ENCODE measurements at regions not wholly inside any gene's neighbourhood (a gene's known extent, or its start where the extent isn't known, plus 50 kb on each side); places are given as distances from the start of the nearest gene placed in this dataset.

DNA sequence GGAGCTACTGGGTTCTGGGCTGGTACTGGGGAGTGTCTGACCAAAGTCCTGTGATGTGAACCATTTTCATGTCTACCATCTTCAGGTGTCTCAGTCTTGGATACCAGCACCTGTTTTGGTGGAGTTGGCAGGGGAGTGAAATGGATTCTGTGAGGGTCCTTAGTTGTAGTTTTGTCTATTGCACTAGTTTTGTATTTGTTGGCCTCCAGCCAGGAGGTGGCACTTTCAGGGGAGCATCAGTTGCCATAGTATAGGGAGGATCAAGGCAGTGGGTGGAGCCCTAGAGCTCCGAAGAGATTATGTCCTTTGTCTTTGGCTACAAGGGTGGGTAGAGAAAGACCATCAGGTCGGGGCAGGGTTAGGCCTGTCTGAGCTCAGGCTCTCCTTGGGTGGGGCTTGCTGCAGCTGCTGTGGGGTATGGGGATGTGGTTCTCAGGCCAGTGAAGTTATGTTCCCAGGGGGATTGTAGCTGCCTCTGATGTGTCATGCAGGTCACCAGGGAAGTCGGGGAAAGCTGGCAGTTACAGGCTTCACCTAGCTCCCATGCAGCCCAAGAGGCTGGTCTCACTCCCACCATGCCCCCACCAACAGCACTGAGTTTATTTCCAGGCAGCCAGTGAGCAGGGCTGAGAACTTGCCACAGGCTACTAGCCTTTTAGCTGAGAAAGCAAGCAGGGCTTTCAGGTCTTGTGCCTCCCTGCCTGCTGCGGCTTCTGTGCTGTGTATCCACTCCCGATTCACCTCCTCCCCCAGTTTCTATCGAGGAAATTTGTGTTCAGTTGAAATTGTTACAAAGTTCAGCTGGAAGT, 153.1 kb downstream of the ZNF365 start:
- no peak overlapping the region for H3K4me3 ChIP-seq (ENCODE audit: low read length)
- no peak overlapping the region for H3K9ac ChIP-seq (ENCODE audit: low read depth, low read length)
- H3K27me3 ChIP-seq (ENCODE audit: insufficient read depth, low read length): no peaks in the 10 kb centered on the region
- no peak overlapping the region for H3K27ac ChIP-seq (ENCODE audit: low read length)
- H3K9me3 ChIP-seq (ENCODE audit: insufficient read depth, low read depth, low read length): peaks cover 5% of the 10 kb centered on the region; the same call in 1 of the 2 replicates
- H3K4me1 ChIP-seq (ENCODE audit: insufficient read depth, low read length): no peaks in the 10 kb centered on the region
- H3K36me3 ChIP-seq (ENCODE audit: insufficient read depth, low read depth, low read length): no peaks in the 10 kb centered on the region

DNA sequence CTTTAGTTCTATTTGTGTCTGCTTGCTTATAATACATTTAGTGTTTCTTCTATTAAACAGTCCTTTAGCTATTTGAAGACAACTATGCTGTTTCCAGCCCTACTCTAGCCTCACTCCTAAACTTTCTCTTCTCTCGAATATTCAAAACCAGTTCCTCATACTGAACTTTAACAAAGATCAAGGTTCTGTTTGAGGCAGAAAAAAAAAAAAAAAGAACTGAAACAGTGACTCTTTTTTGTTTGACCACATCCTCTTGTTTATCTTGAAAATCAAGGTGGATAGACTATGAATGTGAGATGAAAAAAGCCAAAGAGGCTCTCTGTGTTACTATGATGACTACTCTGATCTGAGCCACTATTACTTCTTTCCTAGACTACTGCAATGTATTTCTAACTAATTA, 154.3 kb downstream of the ZNF365 start:
- Histone ChIP-seq H3K4me1 (ENCODE audit: insufficient read depth, low read length) (no peaks in the 10 kb centered on the region), H3K27ac (ENCODE audit: low read length) (no peak overlapping the region), H3K9ac (ENCODE audit: low read depth, low read length) (no peak overlapping the region)

DNA sequence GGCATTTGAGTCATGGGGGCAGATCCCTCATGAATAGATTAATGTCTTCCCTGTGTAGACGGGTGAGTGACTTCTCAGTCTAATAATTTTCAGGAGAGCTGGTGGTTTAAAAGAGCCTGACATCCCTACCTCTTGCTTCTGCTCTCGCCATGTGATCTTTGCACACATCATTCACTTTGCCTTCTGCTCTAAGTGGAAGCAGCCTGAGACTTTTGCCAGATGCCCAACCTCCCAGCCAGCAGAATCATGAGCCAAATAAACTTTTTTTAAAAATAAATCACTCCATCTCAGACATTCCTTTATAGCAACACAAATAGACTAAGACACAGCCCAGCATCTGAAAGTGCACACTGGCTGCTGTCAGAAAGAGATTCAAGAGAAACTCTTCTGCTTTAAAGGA, 155.2 kb downstream of the ZNF365 start:
- H3K36me3 ChIP-seq (ENCODE audit: insufficient read depth, low read depth, low read length): no peaks in the 10 kb centered on the region
- no peak overlapping the region for H3K27ac ChIP-seq (ENCODE audit: low read length)
- H3K4me3 ChIP-seq (ENCODE audit: low read length): no peak overlapping the region
- no peaks in the 10 kb centered on the region for H3K4me1 ChIP-seq (ENCODE audit: insufficient read depth, low read length)
- H3K9me3 ChIP-seq (ENCODE audit: insufficient read depth, low read depth, low read length): peaks cover 5% of the 10 kb centered on the region; the same call in 1 of the 2 replicates
- H3K27me3 ChIP-seq (ENCODE audit: insufficient read depth, low read length): no peaks in the 10 kb centered on the region
- H3K9ac ChIP-seq (ENCODE audit: low read depth, low read length): no peak overlapping the region

More for the DNA sequence above, 154.3 kb downstream of the ZNF365 start:
- Histone ChIP-seq H3K27me3 (ENCODE audit: insufficient read depth, low read length) (no peaks in the 10 kb centered on the region), H3K36me3 (ENCODE audit: insufficient read depth, low read depth, low read length) (no peaks in the 10 kb centered on the region), H3K4me3 (ENCODE audit: low read length) (no peak overlapping the region), H3K9me3 (ENCODE audit: insufficient read depth, low read depth, low read length) (peaks cover 5% of the 10 kb centered on the region; the same call in 1 of the 2 replicates)

DNA sequence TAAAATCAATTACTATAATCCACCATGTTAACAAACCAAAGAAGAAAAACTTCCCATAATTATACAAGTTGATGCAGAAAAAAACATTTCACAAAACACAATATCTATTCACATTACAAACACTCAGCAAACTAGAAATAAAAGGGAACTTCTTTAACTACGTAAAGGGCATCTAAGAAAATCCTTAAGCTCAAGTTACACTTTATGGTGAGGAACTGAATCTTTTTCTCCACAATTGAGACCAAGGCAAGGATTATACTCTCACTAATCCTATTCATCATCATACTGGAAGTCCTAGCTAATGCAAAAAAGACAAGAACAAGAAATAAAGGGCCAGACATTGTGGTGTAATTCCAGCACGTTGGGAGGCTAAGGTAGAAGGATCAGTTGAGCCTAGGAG, 159.9 kb downstream of the ZNF365 start:
- Histone ChIP-seq H3K4me3 (ENCODE audit: low read length) (no peak overlapping the region), H3K36me3 (ENCODE audit: insufficient read depth, low read depth, low read length) (no peaks in the 10 kb centered on the region), H3K27ac (ENCODE audit: low read length) (no peak overlapping the region), H3K9me3 (ENCODE audit: insufficient read depth, low read depth, low read length) (no peaks in the 10 kb centered on the region), H3K4me1 (ENCODE audit: insufficient read depth, low read length) (no peaks in the 10 kb centered on the region; the same call in 1 of the 2 replicates), H3K27me3 (ENCODE audit: insufficient read depth, low read length) (no peaks in the 10 kb centered on the region), H3K9ac (ENCODE audit: low read depth, low read length) (no peak overlapping the region)

DNA sequence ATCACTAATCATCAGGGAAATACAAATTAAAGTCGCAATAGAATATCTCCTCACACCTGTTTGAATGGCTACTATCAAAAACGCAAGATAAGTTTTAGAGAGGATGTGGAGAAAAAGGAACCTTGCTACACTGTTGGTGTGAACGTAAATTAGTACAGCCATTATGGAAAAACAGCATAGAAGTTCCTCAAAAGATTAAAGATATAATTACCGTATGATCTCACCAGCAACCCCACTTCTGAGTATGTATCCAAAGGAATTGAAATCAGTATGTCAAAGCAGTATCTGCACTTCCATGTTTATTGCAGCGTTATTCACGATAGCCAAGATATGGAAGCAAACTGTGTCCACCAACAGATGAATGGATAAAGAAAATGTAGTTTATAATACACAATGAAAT, 164.4 kb downstream of the ZNF365 start:
- no peak overlapping the region for H3K4me3 ChIP-seq (ENCODE audit: low read length)

DNA sequence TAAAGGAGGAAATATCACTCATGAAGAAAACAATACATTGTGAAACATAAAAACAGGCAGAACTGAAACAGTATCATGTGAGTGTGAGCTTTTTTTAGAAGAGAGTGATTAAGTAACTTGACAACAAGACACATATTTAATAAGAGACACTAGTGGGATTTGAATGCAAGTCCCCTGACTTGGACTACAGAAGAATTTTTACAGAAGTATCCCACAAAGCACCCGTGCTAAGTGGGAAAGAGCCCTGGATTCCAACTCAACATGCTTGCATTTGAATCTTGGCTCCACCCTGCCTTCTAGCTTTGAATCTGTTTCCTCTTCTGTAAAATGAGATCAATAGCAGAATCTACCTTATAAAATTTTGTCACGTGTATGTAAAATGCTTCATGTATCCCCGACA, 166.2 kb downstream of the ZNF365 start:
- Histone ChIP-seq H3K4me1 (ENCODE audit: insufficient read depth, low read length) (no peaks in the 10 kb centered on the region; the same call in 1 of the 2 replicates), H3K9me3 (ENCODE audit: insufficient read depth, low read depth, low read length) (no peaks in the 10 kb centered on the region), H3K27ac (ENCODE audit: low read length) (no peak overlapping the region), H3K27me3 (ENCODE audit: insufficient read depth, low read length) (no peaks in the 10 kb centered on the region), H3K36me3 (ENCODE audit: insufficient read depth, low read depth, low read length) (no peaks in the 10 kb centered on the region), H3K4me3 (ENCODE audit: low read length) (no peak overlapping the region), H3K9ac (ENCODE audit: low read depth, low read length) (no peak overlapping the region)

More for the DNA sequence above, 164.4 kb downstream of the ZNF365 start:
- H3K27ac ChIP-seq (ENCODE audit: low read length): no peak overlapping the region
- H3K9ac ChIP-seq (ENCODE audit: low read depth, low read length): no peak overlapping the region
- H3K9me3 ChIP-seq (ENCODE audit: insufficient read depth, low read depth, low read length): no peaks in the 10 kb centered on the region
- no peaks in the 10 kb centered on the region for H3K36me3 ChIP-seq (ENCODE audit: insufficient read depth, low read depth, low read length)
- H3K27me3 ChIP-seq (ENCODE audit: insufficient read depth, low read length): no peaks in the 10 kb centered on the region
- no peaks in the 10 kb centered on the region; the same call in 1 of the 2 replicates for H3K4me1 ChIP-seq (ENCODE audit: insufficient read depth, low read length)

DNA sequence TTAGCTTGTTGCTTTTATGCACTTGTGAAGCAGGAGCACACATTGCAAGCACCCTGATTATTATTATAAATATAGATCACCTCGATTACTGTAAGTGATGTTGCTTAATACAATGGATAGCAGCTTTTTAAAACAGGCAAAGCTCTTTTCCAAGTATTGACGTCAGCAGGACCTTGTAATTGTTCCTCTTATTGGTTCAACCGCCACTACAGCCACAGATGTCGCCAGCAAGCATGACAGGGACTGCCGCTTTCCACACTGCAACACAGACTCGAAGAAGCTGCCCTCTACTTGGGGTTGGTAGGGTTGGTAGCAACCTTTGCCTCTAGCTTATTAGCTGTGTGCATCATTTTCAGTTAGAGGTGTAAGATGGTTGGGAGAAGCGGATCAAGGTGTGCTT, 167.6 kb downstream of the ZNF365 start:
- Histone ChIP-seq H3K36me3 (ENCODE audit: insufficient read depth, low read depth, low read length) (no peaks in the 10 kb centered on the region), H3K9ac (ENCODE audit: low read depth, low read length) (no peak overlapping the region), H3K27me3 (ENCODE audit: insufficient read depth, low read length) (no peaks in the 10 kb centered on the region), H3K27ac (ENCODE audit: low read length) (no peak overlapping the region), H3K4me3 (ENCODE audit: low read length) (no peak overlapping the region), H3K4me1 (ENCODE audit: insufficient read depth, low read length) (no peaks in the 10 kb centered on the region), H3K9me3 (ENCODE audit: insufficient read depth, low read depth, low read length) (no peaks in the 10 kb centered on the region)

DNA sequence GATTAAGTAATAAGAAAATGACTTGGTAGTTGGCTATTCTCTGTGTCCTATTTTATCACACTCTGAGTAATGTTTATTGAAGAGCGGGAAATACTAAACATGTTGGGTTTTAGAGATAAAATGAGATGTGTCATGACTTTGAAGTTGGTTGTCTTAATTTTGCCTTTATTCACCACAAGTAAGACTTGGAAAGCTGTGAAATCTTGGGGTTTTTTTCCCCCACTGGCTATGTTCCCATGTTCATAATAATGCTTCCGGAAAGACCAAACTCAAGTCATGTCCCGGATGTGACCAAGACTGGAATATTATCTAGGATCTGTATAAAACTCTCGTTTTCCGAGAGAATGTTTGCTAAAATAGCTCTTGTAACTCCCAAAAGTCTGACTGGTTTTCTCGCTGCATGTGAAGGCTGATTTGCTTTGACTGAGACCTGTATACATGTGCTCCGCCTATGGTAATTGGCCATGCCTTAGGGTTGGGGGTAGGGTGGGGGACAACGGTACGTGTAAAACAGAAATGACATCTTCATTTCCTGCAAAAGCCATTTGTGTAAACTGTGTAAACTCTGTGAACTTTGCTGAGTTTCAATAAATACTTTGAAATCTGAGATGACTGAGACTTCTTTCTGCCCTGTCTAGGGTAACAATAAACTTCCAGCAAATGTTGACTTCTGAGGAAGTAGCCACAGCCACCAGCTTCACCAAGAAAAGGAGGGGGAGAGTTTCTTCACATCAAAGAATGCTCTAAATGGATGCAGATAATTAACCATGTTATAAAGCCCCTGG, 169.6 kb downstream of the ZNF365 start:
- H3K4me3 ChIP-seq (ENCODE audit: low read length): no peak overlapping the region
- H3K9ac ChIP-seq (ENCODE audit: low read depth, low read length): no peak overlapping the region
- no peak overlapping the region for H3K27ac ChIP-seq (ENCODE audit: low read length)
- H3K36me3 ChIP-seq (ENCODE audit: insufficient read depth, low read depth, low read length): no peaks in the 10 kb centered on the region
- no peaks in the 10 kb centered on the region for H3K27me3 ChIP-seq (ENCODE audit: insufficient read depth, low read length)
- no peaks in the 10 kb centered on the region for H3K4me1 ChIP-seq (ENCODE audit: insufficient read depth, low read length)
- no peaks in the 10 kb centered on the region for H3K9me3 ChIP-seq (ENCODE audit: insufficient read depth, low read depth, low read length)

DNA sequence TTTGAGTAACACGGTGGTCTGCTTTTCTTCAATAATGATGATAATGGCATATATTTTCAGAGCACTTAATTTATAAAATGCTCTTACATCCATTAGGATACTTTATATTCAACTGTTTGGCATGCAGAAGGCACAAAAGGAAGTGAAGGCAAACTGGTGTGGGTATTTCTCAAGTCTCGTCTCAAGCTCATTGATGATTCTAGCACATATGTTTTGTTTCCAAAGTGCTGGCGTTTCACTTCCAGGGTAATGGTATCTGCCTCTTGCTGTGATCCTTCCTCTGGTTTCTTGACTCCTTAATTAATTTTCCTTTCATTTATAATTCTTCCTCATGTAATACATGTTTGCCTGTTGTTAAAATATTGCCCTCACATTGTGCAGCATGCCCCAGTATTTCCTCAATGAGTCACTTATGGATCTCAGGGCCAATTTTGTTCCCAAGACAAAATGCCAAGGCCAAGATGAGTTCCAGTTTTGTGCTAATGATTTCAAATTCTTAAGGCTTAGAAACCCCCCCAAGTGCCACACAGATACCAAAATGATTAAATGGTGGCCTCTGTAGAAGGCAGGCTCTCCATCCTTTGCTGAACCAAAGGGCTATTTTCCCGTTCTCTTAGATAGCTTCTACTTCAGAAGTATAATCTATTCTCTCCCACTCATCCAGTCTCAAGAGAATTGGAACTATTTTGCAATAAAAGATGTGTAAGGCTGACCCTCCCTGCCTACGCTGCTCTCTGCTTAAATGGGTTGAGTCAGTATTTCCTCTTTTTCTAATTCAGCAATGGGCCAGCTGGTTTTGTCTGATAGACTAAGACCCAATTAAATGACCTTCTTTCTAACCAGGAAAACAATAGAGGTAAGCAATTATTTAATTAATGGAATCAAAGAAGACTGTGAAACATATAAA, 171.2 kb downstream of the ZNF365 start:
- no peaks in the 10 kb centered on the region for H3K36me3 ChIP-seq (ENCODE audit: insufficient read depth, low read depth, low read length)
- no peak overlapping the region for H3K4me3 ChIP-seq (ENCODE audit: low read length)
- H3K9ac ChIP-seq (ENCODE audit: low read depth, low read length): no peak overlapping the region
- no peaks in the 10 kb centered on the region for H3K27me3 ChIP-seq (ENCODE audit: insufficient read depth, low read length)
- H3K9me3 ChIP-seq (ENCODE audit: insufficient read depth, low read depth, low read length): no peaks in the 10 kb centered on the region
- no peaks in the 10 kb centered on the region for H3K4me1 ChIP-seq (ENCODE audit: insufficient read depth, low read length)
- no peak overlapping the region for H3K27ac ChIP-seq (ENCODE audit: low read length)

DNA sequence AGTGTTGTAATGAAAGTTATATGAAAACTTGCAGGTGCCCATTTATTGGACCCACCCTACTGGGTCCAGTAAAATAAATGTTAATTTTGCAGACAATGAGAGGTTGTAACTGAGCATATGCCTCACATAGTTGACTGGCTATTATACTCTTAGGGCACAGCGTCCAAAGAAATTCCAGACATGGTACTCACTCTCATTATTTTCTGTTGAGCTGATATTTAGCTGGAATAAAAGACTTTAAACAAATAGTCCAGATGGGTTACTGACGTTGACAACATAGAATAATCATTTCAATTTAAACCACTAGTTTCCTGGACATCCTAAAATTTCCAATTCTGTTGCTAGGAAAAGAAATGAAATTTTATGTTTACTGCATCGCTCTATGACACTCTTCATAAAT, 174.5 kb downstream of the ZNF365 start:
- Histone ChIP-seq H3K4me3 (ENCODE audit: low read length) (no peak overlapping the region), H3K27me3 (ENCODE audit: insufficient read depth, low read length) (no peaks in the 10 kb centered on the region), H3K9ac (ENCODE audit: low read depth, low read length) (no peak overlapping the region), H3K27ac (ENCODE audit: low read length) (no peak overlapping the region), H3K36me3 (ENCODE audit: insufficient read depth, low read depth, low read length) (no peaks in the 10 kb centered on the region), H3K9me3 (ENCODE audit: insufficient read depth, low read depth, low read length) (no peaks in the 10 kb centered on the region; the same call in 1 of the 2 replicates), H3K4me1 (ENCODE audit: insufficient read depth, low read length) (no peaks in the 10 kb centered on the region)

DNA sequence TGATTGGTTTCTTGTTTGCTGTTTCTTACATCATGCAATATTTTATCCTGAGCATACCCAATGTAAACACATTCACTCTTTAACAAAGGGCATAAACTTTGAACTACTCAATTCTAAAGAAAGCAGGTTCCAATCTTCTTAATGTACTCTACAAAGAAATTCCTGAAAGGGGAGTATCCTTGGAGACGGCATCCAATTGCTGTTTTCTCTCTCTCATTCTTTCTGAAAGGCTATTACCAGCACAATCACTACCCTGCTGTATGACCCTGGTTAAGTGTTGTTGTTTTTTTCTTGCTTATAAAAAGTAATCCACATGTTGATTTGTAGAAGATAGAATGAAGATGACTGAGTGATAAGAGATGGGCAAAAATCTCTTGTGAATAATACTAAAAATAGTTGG, 176.0 kb downstream of the ZNF365 start:
- H3K27me3 ChIP-seq (ENCODE audit: insufficient read depth, low read length): no peaks in the 10 kb centered on the region
- no peak overlapping the region for H3K27ac ChIP-seq (ENCODE audit: low read length)
- H3K36me3 ChIP-seq (ENCODE audit: insufficient read depth, low read depth, low read length): no peaks in the 10 kb centered on the region
- H3K9ac ChIP-seq (ENCODE audit: low read depth, low read length): no peak overlapping the region
- no peaks in the 10 kb centered on the region for H3K4me1 ChIP-seq (ENCODE audit: insufficient read depth, low read length)
- H3K4me3 ChIP-seq (ENCODE audit: low read length): no peak overlapping the region
- no peaks in the 10 kb centered on the region; the same call in 1 of the 2 replicates for H3K9me3 ChIP-seq (ENCODE audit: insufficient read depth, low read depth, low read length)

Measured in iPS-20b (cell line).